RPMI7951 (cell line): ENCODE measurements at regions not wholly inside any gene's neighbourhood (a gene's known extent, or its start where the extent isn't known, plus 50 kb on each side); places are given as distances from the start of the nearest gene placed in this dataset.
A peak's percentile ranks its signal among the peaks of the same experiment; 100 is the strongest.
"Not testable (repeated sequence)": the region's sequence is repeated elsewhere in the genome, so short reads cannot be mapped to it uniquely, and the experiment has no call there.

ENCODE experiments used
- DNase-seq: peaks from one replicate; pipeline ENCODE4 v3.0.0-alpha.2; 2012; ENCODE audit warnings: low read depth

DNA sequence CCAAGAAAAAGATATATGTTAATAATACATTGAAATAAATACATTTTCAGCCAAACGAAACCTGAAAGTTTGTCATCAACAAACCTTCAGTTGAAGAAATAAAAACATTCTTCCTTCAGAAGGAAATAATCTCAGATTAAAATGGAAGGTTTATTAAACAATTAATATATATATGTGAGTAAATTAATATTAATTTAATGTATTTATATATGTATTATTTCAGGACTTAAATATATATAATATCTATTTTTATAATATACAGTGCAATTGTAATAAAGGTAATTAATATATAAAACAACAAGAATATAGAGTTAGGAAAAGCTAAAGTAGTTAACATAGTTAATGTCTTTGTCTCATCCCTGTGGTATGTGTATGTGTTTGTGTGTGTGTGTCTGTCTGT is 102.2 kb upstream of the CDC14C start:
- no peak for DNase-seq

DNA sequence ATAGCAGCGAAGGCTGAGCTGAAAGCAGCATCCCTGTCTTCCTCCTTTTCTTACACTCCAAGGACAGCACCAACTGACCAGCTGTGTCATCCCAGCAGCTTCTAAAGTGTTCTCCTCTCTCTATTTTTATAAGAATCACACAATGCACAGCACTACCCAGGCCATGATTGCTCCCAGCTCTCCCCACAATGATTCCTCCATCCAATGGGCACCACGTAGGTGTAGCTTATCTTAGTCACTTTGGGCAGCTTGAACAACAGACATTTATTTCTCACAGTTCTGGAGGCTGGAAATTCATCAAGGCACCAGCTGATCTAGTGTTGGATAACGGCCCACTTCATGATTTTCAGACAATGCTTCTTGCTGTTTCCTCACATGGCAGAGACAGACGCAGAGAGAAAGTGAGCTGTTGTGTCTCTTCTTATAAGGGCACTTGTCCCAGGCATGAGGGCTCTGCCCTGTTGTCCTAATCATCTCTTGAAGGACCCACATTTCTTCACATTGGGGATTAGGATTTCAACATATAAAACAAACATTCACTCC is 92.0 kb upstream of the CDC14C start:
- DNase-seq = no peak

DNA sequence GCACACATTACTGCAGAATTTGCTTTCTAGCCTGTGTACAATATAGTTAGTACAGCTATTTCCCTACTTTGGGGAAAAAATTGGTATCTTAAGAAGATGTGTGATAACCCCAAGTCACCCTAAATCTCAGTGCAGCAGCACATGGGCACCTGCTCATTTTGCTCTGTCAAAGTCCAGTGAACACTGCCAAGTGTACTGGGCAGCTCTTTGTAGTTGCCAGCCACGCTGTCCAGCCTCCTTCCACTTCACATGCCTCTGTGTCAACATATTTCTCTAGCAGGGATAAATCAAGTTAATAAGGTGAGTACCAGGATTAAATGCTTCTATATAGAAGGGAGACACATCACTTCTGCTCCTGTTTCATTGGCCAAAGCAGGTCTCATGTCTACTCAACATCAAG is 87.1 kb upstream of the CDC14C start:
- DNase-seq = no peak

DNA sequence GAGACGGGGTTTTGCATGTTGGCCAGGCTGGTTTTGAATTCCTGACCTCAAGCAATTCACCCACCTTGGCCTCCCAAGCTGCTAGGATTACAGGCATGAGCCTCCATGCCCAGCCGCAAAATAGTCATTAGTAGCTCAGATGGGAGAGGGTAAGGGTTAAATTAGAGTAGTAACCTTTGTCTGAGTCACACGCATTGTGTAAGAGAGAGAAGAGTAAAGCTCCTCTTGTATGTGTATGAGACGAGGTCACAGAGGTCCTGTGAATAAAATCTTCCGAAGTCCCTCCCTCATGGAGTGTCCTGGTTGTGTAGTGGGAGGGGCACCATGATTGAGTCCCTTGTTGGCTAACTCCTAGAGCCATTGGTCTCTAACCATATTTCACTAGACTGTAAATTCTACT is 85.2 kb upstream of the CDC14C start:
- DNase-seq = peak; percentile 32

DNA sequence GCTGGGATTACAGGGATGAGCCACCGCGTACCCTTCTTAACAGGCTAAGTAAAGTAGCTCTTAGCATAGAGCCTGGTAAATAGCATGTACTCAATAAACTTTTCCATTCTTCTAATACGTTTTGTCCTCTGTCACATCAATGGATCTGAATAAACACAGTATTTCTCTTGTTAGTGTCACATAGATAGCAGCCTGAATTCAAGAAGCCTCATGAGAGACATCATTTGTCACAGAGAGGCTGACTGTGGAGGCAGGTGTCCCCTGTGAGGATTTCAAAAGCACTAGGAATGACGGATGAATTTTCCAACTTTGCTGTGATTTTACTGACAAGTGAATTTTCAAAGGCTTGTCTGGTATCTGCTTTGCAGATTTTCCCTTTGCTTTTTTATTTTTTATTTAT is 82.6 kb upstream of the CDC14C start:
- no peak for DNase-seq

DNA sequence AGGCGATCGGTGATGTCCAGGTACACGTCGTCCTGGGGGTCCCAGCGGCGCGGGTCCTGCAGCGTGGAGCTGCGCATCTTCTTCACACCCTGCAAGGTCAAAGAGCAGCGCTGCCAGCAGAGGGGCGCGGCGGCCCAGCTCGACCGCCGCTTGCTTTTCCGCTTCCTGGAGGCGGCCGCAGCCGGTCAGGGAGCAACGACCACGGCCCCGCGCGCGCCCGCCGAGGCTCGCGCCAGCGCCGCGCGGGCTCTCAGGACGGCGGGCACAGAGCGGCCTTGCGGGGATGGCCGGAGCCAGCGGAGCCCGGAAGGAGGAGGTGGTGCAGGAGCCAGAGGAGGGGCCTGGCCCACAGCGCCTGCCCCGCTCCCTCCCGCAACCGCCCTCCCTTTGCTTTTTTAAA is 76.4 kb upstream of the CDC14C start:
- no peak for DNase-seq

DNA sequence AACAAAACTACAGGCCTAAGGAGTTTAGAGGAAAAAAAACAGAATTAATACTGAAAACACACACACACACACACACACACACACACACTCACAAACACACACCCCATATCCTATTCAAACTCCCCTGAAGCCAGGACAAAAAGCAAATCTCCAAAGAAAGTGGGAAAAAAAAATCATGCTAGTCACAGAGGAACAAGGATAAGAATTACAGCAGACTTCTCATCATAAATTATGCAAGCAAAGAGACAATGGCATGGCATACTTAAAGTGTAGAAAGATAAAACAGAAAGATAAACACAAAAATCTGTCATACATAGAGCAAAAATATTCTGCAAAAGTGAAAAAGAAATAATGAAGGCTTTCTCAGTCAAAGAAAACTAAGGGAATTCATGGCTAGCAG is 63.9 kb upstream of the CDC14C start:
- not testable (repeated sequence) for DNase-seq

DNA sequence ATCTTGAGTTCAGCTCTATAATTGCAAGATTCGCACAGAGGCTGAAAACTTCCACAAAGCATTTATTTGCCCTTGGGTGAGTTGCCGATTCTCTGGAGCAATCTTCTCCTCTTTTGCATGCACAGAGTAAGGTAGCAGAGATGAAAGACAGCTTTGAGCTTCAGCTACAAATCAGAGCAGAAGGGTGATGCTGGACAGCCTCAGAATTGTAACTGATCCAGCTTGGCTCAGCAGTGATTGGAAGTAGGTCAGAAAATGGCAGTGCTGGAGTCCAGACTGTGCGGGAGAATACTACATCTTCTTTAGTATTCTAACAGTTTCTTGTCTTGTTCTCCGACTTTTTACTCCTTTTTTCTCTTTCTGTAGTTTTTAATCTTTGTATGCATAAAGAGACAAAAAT is 55.4 kb upstream of the CDC14C start:
- no peak for DNase-seq

DNA sequence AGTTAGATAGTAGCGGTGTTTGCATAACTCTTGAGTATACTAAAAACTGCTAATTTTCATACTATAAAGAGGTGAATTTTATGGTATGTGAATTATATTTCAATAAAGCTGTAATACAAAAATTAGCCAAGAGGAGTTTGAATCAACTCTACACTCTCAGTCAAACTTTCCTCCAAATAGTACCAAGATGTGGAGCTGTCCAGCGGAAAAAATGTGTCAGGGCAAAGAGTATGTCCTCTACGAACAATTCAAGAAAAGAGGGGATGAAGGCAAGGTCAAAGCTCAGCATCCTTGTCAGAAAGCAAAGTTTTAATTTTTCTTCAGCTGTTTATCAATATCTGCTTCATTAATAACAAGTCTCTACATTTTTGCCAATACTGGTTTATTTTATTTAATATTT is 51.8 kb upstream of the CDC14C start:
- DNase-seq = no peak
